Calu3 (cell line): ENCODE measurements at regions not wholly inside any gene's neighbourhood (a gene's known extent, or its start where the extent isn't known, plus 50 kb on each side); places are given as distances from the start of the nearest gene placed in this dataset.

Experiments
- BruUV-seq: library from RNA; stranded (reverse); fragments of 400-500 nt; replicated peaks from 2 replicates; lab custom pipeline; 2021; lab: Mats Ljungman, UMichigan
- CTCF ChIA-PET: fragments of 300-600 bp; sonication (Branson Sonifier 250); formaldehyde crosslinking; loops from one replicate; lab custom pipeline; 2022; ENCODE audit warnings: antibody characterized with exemption; lab: Charles Lee
- DNase-seq: peaks from one replicate; pipeline ENCODE4 v3.0.0; 2022
- H3K27ac Mint-ChIP-seq: one replicate; pipeline ENCODE4 v1.8.0; 2022; ENCODE audit warnings: mixed read lengths; ENCODE audit not compliant: unreplicated experiment
- H3K27me3 Mint-ChIP-seq: one replicate; pipeline ENCODE4 v1.8.0; 2022; ENCODE audit warnings: mixed read lengths; ENCODE audit not compliant: unreplicated experiment
- H3K36me3 Mint-ChIP-seq: one replicate; pipeline ENCODE4 v1.8.0; 2022; ENCODE audit warnings: mild to moderate bottlenecking, moderate library complexity, mixed read lengths; ENCODE audit not compliant: insufficient read depth, unreplicated experiment
- H3K4me1 Mint-ChIP-seq: one replicate; pipeline ENCODE4 v1.8.0; 2022; ENCODE audit warnings: mild to moderate bottlenecking, low read depth, mixed read lengths; ENCODE audit not compliant: unreplicated experiment
- H3K4me3 Mint-ChIP-seq: one replicate; pipeline ENCODE4 v1.8.0; 2022; ENCODE audit warnings: mild to moderate bottlenecking, low read depth, moderate library complexity, mixed read lengths; ENCODE audit not compliant: unreplicated experiment
- H3K9me3 Mint-ChIP-seq: one replicate; pipeline ENCODE4 v1.8.0; 2022; ENCODE audit warnings: low read depth, mixed read lengths; ENCODE audit not compliant: unreplicated experiment
- intact Hi-C: fragments of 100-400 bp; cut with micrococcal nuclease; formaldehyde crosslinking; loops from one replicate; pipeline ENCODE4 v1.10.0; 2022; ENCODE audit not compliant: unreplicated experiment
- TF ChIP-seq, protein P1 (sequence below): fragments of 200-600 bp; IDR thresholded peaks from one replicate; pipeline ENCODE4 v1.8.0; 2022; ENCODE audit warnings: antibody characterized with exemption; ENCODE audit not compliant: unreplicated experiment

DNA sequence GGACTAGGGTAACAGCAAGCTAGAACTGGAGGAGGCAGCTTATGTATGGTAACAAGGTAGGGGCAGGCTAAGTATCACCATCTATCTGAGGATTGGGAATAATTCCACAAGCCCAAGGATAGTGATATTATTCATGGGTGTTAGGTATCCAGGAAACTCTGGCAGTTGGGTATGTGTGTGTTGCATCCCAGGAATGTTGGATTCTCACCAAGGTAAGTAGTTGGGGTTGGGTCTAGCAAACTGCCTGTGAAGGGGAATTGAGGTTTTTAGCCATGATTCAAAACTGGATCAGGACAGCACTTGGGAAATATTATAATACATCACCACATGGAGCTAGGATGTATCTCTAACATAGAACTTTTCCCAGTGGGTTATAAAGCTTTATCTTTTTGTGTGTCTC, 626.4 kb upstream of the GOLIM4 start:
- intact Hi-C loops, result no loop called here
- CTCF ChIA-PET, result no interaction called here
- TF ChIP-seq, protein P1, sequence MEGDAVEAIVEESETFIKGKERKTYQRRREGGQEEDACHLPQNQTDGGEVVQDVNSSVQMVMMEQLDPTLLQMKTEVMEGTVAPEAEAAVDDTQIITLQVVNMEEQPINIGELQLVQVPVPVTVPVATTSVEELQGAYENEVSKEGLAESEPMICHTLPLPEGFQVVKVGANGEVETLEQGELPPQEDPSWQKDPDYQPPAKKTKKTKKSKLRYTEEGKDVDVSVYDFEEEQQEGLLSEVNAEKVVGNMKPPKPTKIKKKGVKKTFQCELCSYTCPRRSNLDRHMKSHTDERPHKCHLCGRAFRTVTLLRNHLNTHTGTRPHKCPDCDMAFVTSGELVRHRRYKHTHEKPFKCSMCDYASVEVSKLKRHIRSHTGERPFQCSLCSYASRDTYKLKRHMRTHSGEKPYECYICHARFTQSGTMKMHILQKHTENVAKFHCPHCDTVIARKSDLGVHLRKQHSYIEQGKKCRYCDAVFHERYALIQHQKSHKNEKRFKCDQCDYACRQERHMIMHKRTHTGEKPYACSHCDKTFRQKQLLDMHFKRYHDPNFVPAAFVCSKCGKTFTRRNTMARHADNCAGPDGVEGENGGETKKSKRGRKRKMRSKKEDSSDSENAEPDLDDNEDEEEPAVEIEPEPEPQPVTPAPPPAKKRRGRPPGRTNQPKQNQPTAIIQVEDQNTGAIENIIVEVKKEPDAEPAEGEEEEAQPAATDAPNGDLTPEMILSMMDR, result no peak
- H3K27ac Mint-ChIP-seq, result no peak overlapping the region
- BruUV-seq, result no TSS peak
- H3K27me3 Mint-ChIP-seq, result peaks cover 15% of the 10 kb centered on the region
- H3K4me3 Mint-ChIP-seq, result no peak overlapping the region
- H3K9me3 Mint-ChIP-seq, result peaks cover 7% of the 10 kb centered on the region
- H3K4me1 Mint-ChIP-seq, result no peaks in the 10 kb centered on the region
- no peak for DNase-seq
- H3K36me3 Mint-ChIP-seq, result no peaks in the 10 kb centered on the region

GRCh38 chr3:168714609-168715240, 619.0 kb upstream of the GOLIM4 start:
- TF ChIP-seq, protein P1, result no peak
- no TSS peak for BruUV-seq
- no peak for DNase-seq
- CTCF ChIA-PET, result no interaction called here
- Mint-ChIP-seq H3K4me1 (no peaks in the 10 kb centered on the region), H3K27me3 (no peaks in the 10 kb centered on the region), H3K4me3 (no peak overlapping the region), H3K36me3 (no peaks in the 10 kb centered on the region), H3K27ac (no peak overlapping the region), H3K9me3 (no peaks in the 10 kb centered on the region)
- intact Hi-C loops, result no loop called here

- CTCF ChIA-PET, result interaction anchor here (0.6 kb wide), 1 partner anchor 203 kb away, joined by 4 read pairs; no protein-coding TSS in a partner anchor
Observed at GRCh38 chr3:168709073-168709472, 613.3 kb upstream of the GOLIM4 start.

DNA sequence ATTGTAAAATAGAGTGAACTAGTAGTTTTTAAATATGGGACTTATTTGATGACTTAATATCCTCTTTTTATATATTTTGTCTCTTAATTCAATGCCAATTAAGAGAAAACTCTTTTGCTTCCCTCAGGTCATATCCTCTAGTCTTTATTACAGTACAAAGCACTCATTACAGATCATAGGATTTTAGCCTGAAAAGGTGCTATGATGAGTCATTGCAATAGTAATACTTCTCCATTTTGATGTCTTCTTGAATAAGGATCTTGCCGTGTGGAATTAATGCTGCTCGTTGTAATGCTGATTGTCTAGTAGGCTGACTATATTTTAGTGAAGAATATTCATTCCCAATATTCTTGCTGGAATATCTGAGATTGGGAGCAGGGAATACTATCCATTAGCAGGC, 612.2 kb upstream of the GOLIM4 start:
- no TSS peak for BruUV-seq

More at GRCh38 chr3:168709073-168709472, 613.3 kb upstream of the GOLIM4 start:
- Mint-ChIP-seq H3K4me1 (no peaks in the 10 kb centered on the region), H3K27me3 (no peaks in the 10 kb centered on the region), H3K4me3 (no peak overlapping the region), H3K9me3 (no peaks in the 10 kb centered on the region), H3K27ac (no peak overlapping the region), H3K36me3 (no peaks in the 10 kb centered on the region)
- TF ChIP-seq, protein P1, result no peak
- intact Hi-C loops, result no loop called here
- BruUV-seq, result no TSS peak
- no peak for DNase-seq

More for the DNA sequence above, 612.2 kb upstream of the GOLIM4 start:
- Mint-ChIP-seq H3K36me3 (no peaks in the 10 kb centered on the region), H3K9me3 (no peaks in the 10 kb centered on the region), H3K4me1 (no peaks in the 10 kb centered on the region), H3K27ac (no peak overlapping the region), H3K4me3 (no peak overlapping the region), H3K27me3 (no peaks in the 10 kb centered on the region)
- DNase-seq, result no peak
- CTCF ChIA-PET, result no interaction called here
- TF ChIP-seq, protein P1, result no peak
- intact Hi-C loops, result no loop called here
